MM.1S (cell line): ENCODE measurements at regions not wholly inside any gene's neighbourhood (a gene's known extent, or its start where the extent isn't known, plus 50 kb on each side); places are given as distances from the start of the nearest gene placed in this dataset.

Experiments used
- DNase-seq: peaks from one replicate; pipeline ENCODE4 v3.0.0-alpha.2; 2015
- H2AFZ ChIP-seq: fragments of 300-600 bp; sonication (generic); 2 replicates; pipeline ENCODE4 v1.6.0; 2016; ENCODE audit warnings: antibody characterized with exemption, low read length
- H3F3A ChIP-seq: fragments of 300-600 bp; sonication (generic); 2 replicates; pipeline ENCODE4 v1.6.1; 2016; ENCODE audit warnings: mild to moderate bottlenecking, antibody characterized with exemption, low read length, moderate library complexity, mixed read lengths; ENCODE audit not compliant: insufficient read depth
- H3K27ac ChIP-seq: fragments of 300-600 bp; sonication (generic); 2 replicates; pipeline ENCODE4 v1.5.1; 2016; ENCODE audit warnings: mild to moderate bottlenecking, low read length
- H3K27me3 ChIP-seq: fragments of 300-600 bp; sonication (generic); replicated peaks from 2 replicates; pipeline ENCODE4 v1.6.0; 2016; ENCODE audit warnings: low read length; ENCODE audit not compliant: insufficient read depth
- H3K36me3 ChIP-seq: fragments of 300-600 bp; sonication (generic); replicated peaks from 2 replicates; pipeline ENCODE4 v1.6.1; 2016; ENCODE audit warnings: mild to moderate bottlenecking, low read length, mixed read lengths; ENCODE audit not compliant: insufficient read depth
- H3K4me1 ChIP-seq: fragments of 300-600 bp; sonication (generic); 2 replicates; pipeline ENCODE4 v1.6.1; 2016; ENCODE audit warnings: low read length, mixed read lengths
- H3K4me2 ChIP-seq: fragments of 300-600 bp; sonication (generic); 2 replicates; pipeline ENCODE4 v1.6.0; 2016; ENCODE audit warnings: low read depth, low read length
- H3K4me3 ChIP-seq: fragments of 300-600 bp; sonication (generic); 2 replicates; pipeline ENCODE4 v1.5.1; 2016; ENCODE audit warnings: low read length, mixed read lengths
- H3K79me2 ChIP-seq: fragments of 300-600 bp; sonication (generic); 2 replicates; pipeline ENCODE4 v1.6.1; 2016; ENCODE audit warnings: mixed run types, low read length, mixed read lengths
- H3K9ac ChIP-seq: fragments of 300-600 bp; sonication (generic); 2 replicates; pipeline ENCODE4 v1.6.1; 2016; ENCODE audit warnings: low read length, mixed read lengths
- H3K9me2 ChIP-seq: fragments of 300-600 bp; sonication (generic); replicated peaks from 2 replicates; pipeline ENCODE4 v1.6.1; 2016; ENCODE audit warnings: mild to moderate bottlenecking, low read length, mixed read lengths; ENCODE audit not compliant: insufficient read depth
- H3K9me3 ChIP-seq: fragments of 300-600 bp; sonication (generic); replicated peaks from 2 replicates; pipeline ENCODE4 v1.6.1; 2016; ENCODE audit warnings: mild to moderate bottlenecking, low read length, mixed read lengths; ENCODE audit not compliant: insufficient read depth
- H4K20me1 ChIP-seq: fragments of 300-600 bp; sonication (generic); 2 replicates; pipeline ENCODE4 v1.6.1; 2016; ENCODE audit warnings: mild to moderate bottlenecking, low read length, moderate library complexity, mixed read lengths; ENCODE audit not compliant: insufficient read depth
- CTCF ChIP-seq: fragments of 300-600 bp; sonication (generic); IDR thresholded peaks from 2 replicates; pipeline ENCODE4 v1.5.1; 2016; ENCODE audit warnings: antibody characterized with exemption, low read length, mixed read lengths
- EZH2 ChIP-seq: fragments of 300-600 bp; sonication (generic); optimal IDR thresholded peaks from 2 replicates; pipeline ENCODE3; 2017; ENCODE audit warnings: low read depth, mild to moderate bottlenecking, antibody characterized with exemption, low read length, mixed read lengths
- EZH2phosphoT487 ChIP-seq: fragments of 300-600 bp; sonication (generic); IDR thresholded peaks from 2 replicates; pipeline ENCODE4 v1.6.1; 2018; ENCODE audit warnings: antibody characterized with exemption, low read length

GRCh38 chr9:26112724-26113123 lies 434.5 kb upstream of the TUSC1 start:
- no peak for DNase-seq
- Histone ChIP-seq H3K27me3 (no peaks in the 10 kb centered on the region), H3K4me2 (no peak overlapping the region), H3K27ac (no peak overlapping the region), H3K4me3 (no peak overlapping the region), H3K79me2 (no peaks in the 10 kb centered on the region), H3F3A (no peaks in the 10 kb centered on the region), H3K9ac (no peak overlapping the region), H3K9me2 (no peaks in the 10 kb centered on the region), H3K36me3 (no peaks in the 10 kb centered on the region), H3K4me1 (no peaks in the 10 kb centered on the region), H2AFZ (no peak overlapping the region), H4K20me1 (no peaks in the 10 kb centered on the region), H3K9me3 (no peaks in the 10 kb centered on the region)
- TF ChIP-seq CTCF = no peak
- no peak for TF ChIP-seq EZH2phosphoT487
- no peak for TF ChIP-seq EZH2

- no peaks in the 10 kb centered on the region for H3F3A ChIP-seq
- no peak overlapping the region for H3K4me3 ChIP-seq
- H3K36me3 ChIP-seq = no peaks in the 10 kb centered on the region
- H3K27ac ChIP-seq = no peak overlapping the region
- no peaks in the 10 kb centered on the region for H3K9me3 ChIP-seq
- H3K9me2 ChIP-seq = no peaks in the 10 kb centered on the region
- no peak for DNase-seq
- no peak overlapping the region for H3K9ac ChIP-seq
- no peaks in the 10 kb centered on the region for H4K20me1 ChIP-seq
- TF ChIP-seq EZH2 (no peak), CTCF (no peak), EZH2phosphoT487 (no peak)
- H3K4me1 ChIP-seq = no peaks in the 10 kb centered on the region
- H3K27me3 ChIP-seq = no peaks in the 10 kb centered on the region
- H3K79me2 ChIP-seq = no peaks in the 10 kb centered on the region
- H3K4me2 ChIP-seq = no peak overlapping the region
- H2AFZ ChIP-seq = no peak overlapping the region
These were observed 408.2 kb upstream of the TUSC1 start for GRCh38 chr9:26086396-26086795.

- Histone ChIP-seq H3K4me2 (no peak overlapping the region), H3K9me2 (no peaks in the 10 kb centered on the region), H3K79me2 (no peaks in the 10 kb centered on the region), H4K20me1 (no peaks in the 10 kb centered on the region), H3K4me3 (no peak overlapping the region), H3K36me3 (no peaks in the 10 kb centered on the region), H3K27me3 (no peaks in the 10 kb centered on the region), H2AFZ (no peak overlapping the region), H3K9ac (no peak overlapping the region), H3K9me3 (no peaks in the 10 kb centered on the region), H3F3A (no peaks in the 10 kb centered on the region), H3K27ac (no peak overlapping the region), H3K4me1 (no peaks in the 10 kb centered on the region)
- TF ChIP-seq CTCF (no peak), EZH2 (no peak), EZH2phosphoT487 (no peak)
- DNase-seq = no peak
These were observed 403.6 kb upstream of the TUSC1 start for GRCh38 chr9:26081847-26082246.
